22Rv1 (cell line): ENCODE measurements at regions not wholly inside any gene's neighbourhood (a gene's known extent, or its start where the extent isn't known, plus 50 kb on each side); places are given as distances from the start of the nearest gene placed in this dataset.
"Not testable (repeated sequence)": the region's sequence is repeated elsewhere in the genome, so short reads cannot be mapped to it uniquely, and the experiment has no call there.

Experiments used
- H3K27ac ChIP-seq: fragments of 450-650 bp; 2 replicates; pipeline ENCODE4 v1.5.1; 2017
- ZFX ChIP-seq: fragments of 450-650 bp; IDR thresholded peaks from 2 replicates; pipeline ENCODE4 v1.6.1; 2017; ENCODE audit warnings: antibody characterized with exemption, borderline replicate concordance
- TF ChIP-seq, protein P1 (sequence below): fragments of 450-650 bp; IDR thresholded peaks from 2 replicates; pipeline ENCODE4 v1.5.1; 2017; ENCODE audit warnings: mild to moderate bottlenecking

DNA sequence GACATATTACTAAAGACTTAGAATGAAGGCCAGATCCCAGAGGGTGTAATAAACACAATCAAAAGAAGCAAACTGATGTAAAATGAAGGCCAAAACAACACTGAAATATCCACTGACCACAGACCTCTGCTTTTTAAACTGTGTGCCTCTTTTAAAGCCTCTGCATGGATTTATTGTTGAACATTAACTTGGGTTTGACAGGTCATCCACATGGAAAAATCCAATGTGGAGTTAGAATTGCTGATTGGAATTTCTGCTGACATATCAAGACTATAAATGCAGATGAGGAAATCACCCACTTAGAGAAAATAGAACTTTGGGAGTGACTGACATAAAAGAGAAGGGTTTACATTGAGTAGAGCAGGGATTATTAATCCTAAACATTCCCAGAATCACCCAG, 853.9 kb upstream of the RAG2 start:
- no peak overlapping the region for H3K27ac ChIP-seq
- TF ChIP-seq, protein P1, sequence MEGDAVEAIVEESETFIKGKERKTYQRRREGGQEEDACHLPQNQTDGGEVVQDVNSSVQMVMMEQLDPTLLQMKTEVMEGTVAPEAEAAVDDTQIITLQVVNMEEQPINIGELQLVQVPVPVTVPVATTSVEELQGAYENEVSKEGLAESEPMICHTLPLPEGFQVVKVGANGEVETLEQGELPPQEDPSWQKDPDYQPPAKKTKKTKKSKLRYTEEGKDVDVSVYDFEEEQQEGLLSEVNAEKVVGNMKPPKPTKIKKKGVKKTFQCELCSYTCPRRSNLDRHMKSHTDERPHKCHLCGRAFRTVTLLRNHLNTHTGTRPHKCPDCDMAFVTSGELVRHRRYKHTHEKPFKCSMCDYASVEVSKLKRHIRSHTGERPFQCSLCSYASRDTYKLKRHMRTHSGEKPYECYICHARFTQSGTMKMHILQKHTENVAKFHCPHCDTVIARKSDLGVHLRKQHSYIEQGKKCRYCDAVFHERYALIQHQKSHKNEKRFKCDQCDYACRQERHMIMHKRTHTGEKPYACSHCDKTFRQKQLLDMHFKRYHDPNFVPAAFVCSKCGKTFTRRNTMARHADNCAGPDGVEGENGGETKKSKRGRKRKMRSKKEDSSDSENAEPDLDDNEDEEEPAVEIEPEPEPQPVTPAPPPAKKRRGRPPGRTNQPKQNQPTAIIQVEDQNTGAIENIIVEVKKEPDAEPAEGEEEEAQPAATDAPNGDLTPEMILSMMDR: no peak
- TF ChIP-seq ZFX: no peak

DNA sequence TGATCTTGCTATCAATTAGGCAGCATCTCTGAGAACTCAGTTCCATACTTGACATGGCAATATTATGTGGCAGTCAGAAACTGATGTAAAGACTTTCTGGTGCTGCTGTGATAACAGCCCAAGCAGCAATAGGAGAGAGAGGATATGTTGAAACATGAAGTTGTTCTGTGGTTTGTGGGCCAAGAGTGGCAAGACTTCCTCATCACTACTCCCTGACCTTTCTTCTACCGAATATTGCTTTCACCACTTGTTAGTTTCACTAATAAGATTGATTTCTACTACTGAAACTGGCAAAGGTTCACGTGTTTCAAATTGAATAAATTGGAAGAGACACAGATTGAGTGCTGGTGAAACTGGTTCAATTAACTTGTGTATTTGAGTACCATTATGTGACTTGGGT, 852.6 kb upstream of the RAG2 start:
- H3K27ac ChIP-seq: no peak overlapping the region
- TF ChIP-seq, protein P1: no peak
- no peak for TF ChIP-seq ZFX

DNA sequence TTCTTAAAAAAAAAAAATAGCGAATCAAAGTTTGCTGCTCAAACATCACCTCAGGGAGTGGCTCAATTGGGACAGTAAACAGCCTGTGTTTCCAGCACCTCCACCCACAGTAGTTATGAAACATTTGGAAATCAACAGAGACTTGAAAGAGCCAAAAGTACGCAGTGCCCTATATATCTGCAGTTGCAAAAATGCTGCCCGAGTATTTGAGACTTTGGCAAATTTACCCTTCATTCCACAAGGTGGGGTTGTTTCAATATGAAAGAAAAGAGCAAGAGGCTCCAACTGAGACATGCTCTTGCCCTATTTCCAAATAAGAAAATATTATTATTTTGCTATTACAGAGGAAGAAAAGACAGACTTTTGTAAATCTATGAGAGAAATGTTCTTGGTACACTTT, 851.1 kb upstream of the RAG2 start:
- no peak overlapping the region for H3K27ac ChIP-seq
- TF ChIP-seq, protein P1: peak; percentile 66
- TF ChIP-seq ZFX: no peak

DNA sequence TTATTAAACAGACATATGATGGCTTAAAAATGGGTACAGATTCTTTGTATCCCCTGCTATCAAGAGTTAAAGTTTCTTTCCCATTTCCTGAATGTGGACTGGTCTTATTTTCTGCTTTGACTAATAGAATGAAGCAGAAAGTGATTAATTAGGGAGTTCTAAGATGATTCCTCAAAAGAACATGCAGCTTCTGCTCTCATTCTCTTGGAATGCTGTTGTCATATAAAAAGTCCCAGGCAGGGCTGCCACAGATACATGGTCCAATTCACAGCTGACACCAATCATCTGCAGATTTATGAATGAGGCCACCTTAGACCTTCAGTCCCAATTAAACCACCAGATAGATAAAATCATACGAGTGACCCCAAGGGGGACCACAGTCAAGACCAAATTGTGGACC, 844.5 kb upstream of the RAG2 start:
- TF ChIP-seq, protein P1: no peak
- no peak for TF ChIP-seq ZFX
- H3K27ac ChIP-seq: no peak overlapping the region

DNA sequence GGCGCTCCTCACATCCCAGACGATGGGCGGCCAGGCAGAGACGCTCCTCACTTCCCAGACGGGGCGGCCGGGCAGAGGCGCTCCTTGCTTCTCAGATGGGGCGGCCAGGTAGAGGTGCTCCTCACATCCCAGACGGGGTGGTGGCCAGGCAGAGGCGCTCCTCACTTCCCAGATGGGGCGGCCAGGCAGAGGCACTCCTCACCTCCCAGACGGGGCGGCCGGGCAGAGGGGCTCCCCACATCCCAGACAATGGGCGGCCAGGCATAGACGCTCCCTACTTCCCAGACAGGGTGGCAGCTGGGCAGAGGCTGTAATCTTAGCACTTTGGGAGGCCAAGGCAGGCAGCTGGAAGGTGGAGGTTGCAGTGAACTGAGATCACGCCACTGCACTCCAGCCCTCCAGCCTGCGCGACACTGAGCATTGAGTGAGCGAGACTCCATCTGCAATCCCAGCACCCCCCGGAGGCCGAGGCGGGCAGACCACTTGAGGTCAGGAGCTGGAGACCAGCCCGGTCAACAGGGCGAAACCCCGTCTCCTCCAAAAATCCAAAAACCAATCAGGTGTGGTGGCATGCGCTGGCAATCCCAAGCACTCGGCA, 833.7 kb upstream of the RAG2 start:
- not testable (repeated sequence) for H3K27ac ChIP-seq

DNA sequence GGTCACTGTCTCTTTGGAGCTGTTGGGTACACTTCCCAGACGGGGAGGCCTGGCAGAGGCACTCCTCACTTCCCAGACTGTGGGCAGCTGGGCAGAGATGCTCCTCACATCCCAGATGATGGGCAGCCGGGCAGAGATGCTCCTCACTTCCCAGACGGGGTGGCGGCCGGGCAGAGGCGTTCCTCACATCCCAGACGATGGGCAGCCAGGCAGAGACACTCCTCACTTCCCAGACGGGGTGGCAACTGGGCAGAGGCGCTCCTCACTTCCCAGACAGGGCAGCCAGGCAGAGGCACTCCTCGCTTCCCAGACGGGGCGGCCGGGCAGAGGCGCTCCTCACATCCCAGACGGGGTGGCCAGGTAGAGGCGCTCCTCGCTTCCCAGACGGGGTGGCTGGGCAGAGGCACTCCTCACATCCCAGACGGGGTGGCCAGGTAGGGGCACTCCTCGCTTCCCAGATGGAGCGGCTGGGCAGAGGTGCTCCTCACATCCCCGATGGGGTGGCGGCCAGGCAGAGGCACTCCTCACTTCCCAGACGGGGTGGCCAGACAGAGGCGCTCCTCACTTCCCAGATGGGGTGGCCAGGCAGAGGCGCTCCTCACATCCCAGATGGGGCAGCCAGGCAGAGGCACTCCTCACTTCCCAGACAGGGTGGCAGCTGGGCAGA, 833.1 kb upstream of the RAG2 start:
- H3K27ac ChIP-seq: not testable (repeated sequence)

DNA sequence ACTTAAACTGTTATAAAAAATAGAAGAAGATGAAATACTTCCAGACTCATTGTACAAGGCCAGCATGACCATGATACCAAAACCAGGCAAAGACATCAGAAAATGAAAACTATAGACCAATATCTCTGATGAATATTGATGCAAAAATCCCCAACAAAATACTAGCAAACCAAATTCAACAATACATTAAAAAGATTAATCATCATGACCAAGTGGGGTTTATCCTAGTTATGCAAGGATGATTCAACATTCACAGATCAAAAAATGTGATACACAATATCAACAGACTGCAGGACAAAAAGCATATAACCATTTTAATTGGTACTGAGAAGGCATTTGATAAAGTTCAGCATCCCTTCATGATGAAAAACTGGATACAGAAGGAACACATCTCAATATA, 824.5 kb upstream of the RAG2 start:
- H3K27ac ChIP-seq: no peak overlapping the region
- TF ChIP-seq ZFX: no peak
- TF ChIP-seq, protein P1: no peak

DNA sequence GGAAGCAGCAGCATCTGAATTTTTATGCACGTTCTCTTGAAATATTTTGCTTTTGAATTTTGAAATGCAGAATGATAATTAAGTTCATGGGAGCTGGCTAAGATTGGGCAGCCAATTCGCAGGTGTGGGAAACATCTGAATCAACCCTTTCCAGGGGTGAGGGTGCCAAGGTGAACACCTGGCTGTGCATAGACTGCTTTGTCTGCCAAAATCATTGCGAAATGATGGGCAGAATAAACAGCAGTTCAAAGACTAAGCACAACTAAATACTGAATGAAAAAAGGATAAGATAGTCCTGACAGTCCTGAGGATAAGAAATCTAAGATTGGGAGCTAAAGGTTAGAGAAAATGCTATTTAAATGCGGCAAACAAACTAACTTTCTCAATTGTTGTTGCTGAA, 813.3 kb upstream of the RAG2 start:
- H3K27ac ChIP-seq: no peak overlapping the region
- TF ChIP-seq, protein P1: no peak
- no peak for TF ChIP-seq ZFX
